SHP77 treated with DMSO at 0.1 percent for 48 hours (cell line): ENCODE measurements at regions not wholly inside any gene's neighbourhood (a gene's known extent, or its start where the extent isn't known, plus 50 kb on each side); places are given as distances from the start of the nearest gene placed in this dataset.

ENCODE experiments used
- DNase-seq: peaks from one replicate; lab custom pipeline; 2025; lab: John Stamatoyannopoulos, UW

GRCh38 chr6:167494698-167495435 lies 170.0 kb downstream of the TTLL2 start:
- no peak for DNase-seq

GRCh38 chr6:167495506-167496401 lies 170.9 kb downstream of the TTLL2 start:
- DNase-seq: no peak

- DNase-seq: no peak
Observed at GRCh38 chr6:167496707-167497106, 171.8 kb downstream of the TTLL2 start.

- no peak for DNase-seq
Observed at GRCh38 chr6:167497428-167498056, 172.7 kb downstream of the TTLL2 start.

GRCh38 chr6:167499161-167499660 lies 174.3 kb downstream of the TTLL2 start:
- DNase-seq: no peak

GRCh38 chr6:167500961-167501360 lies 176.1 kb downstream of the TTLL2 start:
- no peak for DNase-seq

GRCh38 chr6:167501831-167502385 lies 177.0 kb downstream of the TTLL2 start:
- DNase-seq: no peak

GRCh38 chr6:167502471-167502870 lies 177.6 kb downstream of the TTLL2 start:
- DNase-seq: no peak

GRCh38 chr6:167504385-167504961 lies 179.6 kb downstream of the TTLL2 start:
- DNase-seq: no peak

GRCh38 chr6:167505199-167505598 lies 180.3 kb downstream of the TTLL2 start:
- DNase-seq: no peak

GRCh38 chr6:167505782-167506181 lies 180.9 kb downstream of the TTLL2 start:
- no peak for DNase-seq

GRCh38 chr6:167506443-167507301 lies 181.8 kb downstream of the TTLL2 start:
- no peak for DNase-seq

GRCh38 chr6:167507376-167507945 lies 182.6 kb downstream of the TTLL2 start:
- no peak for DNase-seq

GRCh38 chr6:167508919-167509852 lies 184.3 kb downstream of the TTLL2 start:
- no peak for DNase-seq

- DNase-seq: no peak
Observed at GRCh38 chr6:167509853-167510220, 185.0 kb downstream of the TTLL2 start.

GRCh38 chr6:167510648-167511047 lies 185.8 kb downstream of the TTLL2 start:
- DNase-seq: no peak

- DNase-seq: no peak
Observed at GRCh38 chr6:167512696-167513375, 187.9 kb downstream of the TTLL2 start.

- DNase-seq: no peak
Observed at GRCh38 chr6:167513778-167514177, 188.9 kb downstream of the TTLL2 start.

- no peak for DNase-seq
Observed at GRCh38 chr6:167514524-167514923, 189.6 kb downstream of the TTLL2 start.
